ENCODE measurements at regions not wholly inside any gene's neighbourhood (a gene's known extent, or its start where the extent isn't known, plus 50 kb on each side); places are given as distances from the start of the nearest gene placed in this dataset.

- TF ChIP-seq EP300 (IDR thresholded peaks at IDR 0.05) (no peak), CTCF (IDR thresholded peaks at IDR 0.05) (no peak), POLR2A (IDR thresholded peaks at IDR 0.05) (no peak)
Measured at GRCh38 chr1:224850446-224850845, 79.0 kb upstream of the DNAH14 start.
